ENCODE measurements at regions not wholly inside any gene's neighbourhood (a gene's known extent, or its start where the extent isn't known, plus 50 kb on each side); places are given as distances from the start of the nearest gene placed in this dataset.

- H3K4me1 ChIP-seq (ENCODE audit: insufficient read depth, low read length): no peaks in the 10 kb centered on the region
- ChIA-PET CTCF (no interaction called here), POLR2A (no interaction called here)
- H3K27me3 Mint-ChIP-seq: peaks cover 11% of the 10 kb centered on the region
- no peaks in the 10 kb centered on the region for H3K36me3 Mint-ChIP-seq (ENCODE audit: low read depth)
- H3K4me1 Mint-ChIP-seq (ENCODE audit: low read depth): no peaks in the 10 kb centered on the region
- no peaks in the 10 kb centered on the region for H3K27me3 ChIP-seq (ENCODE audit: control insufficient read depth in 1 of 2, insufficient read depth in 2 of 2, low read length in 2 of 2)
- TF ChIP-seq CTCF (IDR thresholded peaks at IDR 0.05): no peak
- ATAC-seq (ENCODE audit: poor library complexity) (no peak), DNase-seq (no peak)
- H3K27ac Mint-ChIP-seq: no peak overlapping the region
- H3K27ac ChIP-seq (ENCODE audit: low read depth in 1 of 2, low read length in 2 of 2): no peak overlapping the region
- H3K36me3 ChIP-seq (ENCODE audit: insufficient read depth, low read length): no peaks in the 10 kb centered on the region
- H3K9me3 ChIP-seq (ENCODE audit: control insufficient read depth in 1 of 2, insufficient read depth in 1 of 2, low read length in 2 of 2): no peaks in the 10 kb centered on the region
- peaks cover 5% of the 10 kb centered on the region for H3K9me3 Mint-ChIP-seq
- intact Hi-C loops (cut with DNase I, micrococcal nuclease): no loop called here
- no peak overlapping the region for H3K4me3 Mint-ChIP-seq
- H3K4me3 ChIP-seq (ENCODE audit: low read length): no peak overlapping the region
Observed at GRCh38 chr13:72585254-72585653, 142.2 kb downstream of the MZT1 start.

GRCh38 chr13:72571191-72571590 lies 156.2 kb downstream of the MZT1 start:
- DNase-seq (no peak), ATAC-seq (ENCODE audit: poor library complexity) (no peak)
- Histone ChIP-seq H3K4me1 (ENCODE audit: insufficient read depth, low read length) (no peaks in the 10 kb centered on the region), H3K4me3 (ENCODE audit: low read length) (no peak overlapping the region), H3K27ac (ENCODE audit: low read depth in 1 of 2, low read length in 2 of 2) (no peak overlapping the region), H3K27me3 (ENCODE audit: control insufficient read depth in 1 of 2, insufficient read depth in 2 of 2, low read length in 2 of 2) (no peaks in the 10 kb centered on the region), H3K9me3 (ENCODE audit: control insufficient read depth in 1 of 2, insufficient read depth in 1 of 2, low read length in 2 of 2) (peaks cover 0 to 4% of the 10 kb centered on the region in 2 experiments), H3K36me3 (ENCODE audit: insufficient read depth, low read length) (no peaks in the 10 kb centered on the region)
- Mint-ChIP-seq H3K9me3 (peaks cover 4% of the 10 kb centered on the region), H3K27me3 (no peaks in the 10 kb centered on the region), H3K36me3 (ENCODE audit: low read depth) (no peaks in the 10 kb centered on the region), H3K27ac (no peak overlapping the region), H3K4me1 (ENCODE audit: low read depth) (no peaks in the 10 kb centered on the region), H3K4me3 (no peak overlapping the region)
- no peak for TF ChIP-seq CTCF (IDR thresholded peaks at IDR 0.05)
- CTCF ChIA-PET: no interaction called here
- intact Hi-C loops (cut with DNase I, micrococcal nuclease): no loop called here
- POLR2A ChIA-PET: no interaction called here

- Histone ChIP-seq H3K27ac (ENCODE audit: low read depth in 1 of 2, low read length in 2 of 2) (no peak overlapping the region), H3K27me3 (ENCODE audit: control insufficient read depth in 1 of 2, insufficient read depth in 2 of 2, low read length in 2 of 2) (no peaks in the 10 kb centered on the region), H3K4me3 (ENCODE audit: low read length) (no peak overlapping the region), H3K4me1 (ENCODE audit: insufficient read depth, low read length) (no peaks in the 10 kb centered on the region), H3K9me3 (ENCODE audit: control insufficient read depth in 1 of 2, insufficient read depth in 1 of 2, low read length in 2 of 2) (no peaks in the 10 kb centered on the region), H3K36me3 (ENCODE audit: insufficient read depth, low read length) (no peaks in the 10 kb centered on the region)
- Mint-ChIP-seq H3K27ac (no peak overlapping the region), H3K27me3 (no peaks in the 10 kb centered on the region), H3K36me3 (ENCODE audit: low read depth) (no peaks in the 10 kb centered on the region), H3K4me1 (ENCODE audit: low read depth) (no peaks in the 10 kb centered on the region), H3K4me3 (no peak overlapping the region), H3K9me3 (no peaks in the 10 kb centered on the region)
- ATAC-seq (ENCODE audit: poor library complexity) (no peak), DNase-seq (no peak)
- intact Hi-C loops (cut with DNase I, micrococcal nuclease): no loop called here
- TF ChIP-seq CTCF (IDR thresholded peaks at IDR 0.05): no peak
- ChIA-PET POLR2A (no interaction called here), CTCF (no interaction called here)
Observed at GRCh38 chr13:72570019-72570418, 157.4 kb downstream of the MZT1 start.
